NCI-H187 (cell line): ENCODE measurements at regions not wholly inside any gene's neighbourhood (a gene's known extent, or its start where the extent isn't known, plus 50 kb on each side); places are given as distances from the start of the nearest gene placed in this dataset.

Experiments
- DNase-seq, 2 experiments: peaks; one replicate each; lab custom pipeline; 2025; lab: John Stamatoyannopoulos, UW

- DNase-seq: no peak
Measured at GRCh38 chr6:33967966-33968724, 164.3 kb upstream of the MLN start.

GRCh38 chr6:33967265-33967767 lies 163.5 kb upstream of the MLN start:
- no peak for DNase-seq

GRCh38 chr6:33966536-33966935 lies 162.7 kb upstream of the MLN start:
- DNase-seq: no peak

- DNase-seq: no peak
Measured at GRCh38 chr6:33965766-33966165, 162.0 kb upstream of the MLN start.

GRCh38 chr6:33964387-33964786 lies 160.6 kb upstream of the MLN start:
- no peak for DNase-seq

- no peak for DNase-seq
Measured at GRCh38 chr6:33963136-33963750, 159.4 kb upstream of the MLN start.

GRCh38 chr6:33962246-33963027 lies 158.6 kb upstream of the MLN start:
- no peak for DNase-seq

GRCh38 chr6:33961691-33962090 lies 157.9 kb upstream of the MLN start:
- no peak for DNase-seq

GRCh38 chr6:33960345-33961313 lies 156.8 kb upstream of the MLN start:
- DNase-seq: no peak

GRCh38 chr6:33959661-33960344 lies 156.0 kb upstream of the MLN start:
- DNase-seq: no peak

- DNase-seq: no peak
Measured at GRCh38 chr6:33959329-33959651, 155.5 kb upstream of the MLN start.

GRCh38 chr6:33958526-33959328 lies 154.9 kb upstream of the MLN start:
- no peak for DNase-seq

GRCh38 chr6:33957892-33958525 lies 154.2 kb upstream of the MLN start:
- DNase-seq: no peak

GRCh38 chr6:33957131-33957891 lies 153.5 kb upstream of the MLN start:
- no peak for DNase-seq

- DNase-seq: no peak
Measured at GRCh38 chr6:33956206-33956605, 152.4 kb upstream of the MLN start.

GRCh38 chr6:33955566-33955965 lies 151.8 kb upstream of the MLN start:
- no peak for DNase-seq

GRCh38 chr6:33954453-33954852 lies 150.7 kb upstream of the MLN start:
- no peak for DNase-seq

GRCh38 chr6:33953171-33953570 lies 149.4 kb upstream of the MLN start:
- no peak for DNase-seq

GRCh38 chr6:33952016-33952415 lies 148.2 kb upstream of the MLN start:
- no peak for DNase-seq
